NOMO-1 treated with DMSO at 0.1 percent for 48 hours (cell line): ENCODE measurements at regions not wholly inside any gene's neighbourhood (a gene's known extent, or its start where the extent isn't known, plus 50 kb on each side); places are given as distances from the start of the nearest gene placed in this dataset.

Experiments
- DNase-seq: peaks from one replicate; lab custom pipeline; 2025; ENCODE audit not compliant: unreplicated experiment; lab: John Stamatoyannopoulos, UW

GRCh38 chr4:123308667-123309066, 87.9 kb upstream of the SPRY1 start:
- DNase-seq, result no peak

GRCh38 chr4:123312116-123312515, 84.5 kb upstream of the SPRY1 start:
- DNase-seq, result no peak

GRCh38 chr4:123312951-123313592, 83.5 kb upstream of the SPRY1 start:
- no peak for DNase-seq

GRCh38 chr4:123315617-123316016, 81.0 kb upstream of the SPRY1 start:
- DNase-seq, result no peak

- DNase-seq, result no peak
Observed at GRCh38 chr4:123317211-123317610, 79.4 kb upstream of the SPRY1 start.

- no peak for DNase-seq
Observed at GRCh38 chr4:123319639-123320038, 77.0 kb upstream of the SPRY1 start.

- DNase-seq, result no peak
Observed at GRCh38 chr4:123323998-123324397, 72.6 kb upstream of the SPRY1 start.

GRCh38 chr4:123325241-123325681, 71.3 kb upstream of the SPRY1 start:
- DNase-seq, result peak; percentile 82

- DNase-seq, result no peak
Observed at GRCh38 chr4:123327346-123327745, 69.2 kb upstream of the SPRY1 start.

GRCh38 chr4:123327846-123328429, 68.7 kb upstream of the SPRY1 start:
- DNase-seq, result no peak

- DNase-seq, result no peak
Observed at GRCh38 chr4:123338715-123339114, 57.9 kb upstream of the SPRY1 start.

- DNase-seq, result peak; percentile 48
Observed at GRCh38 chr4:123339507-123340380, 56.9 kb upstream of the SPRY1 start.

- peak; percentile 93 for DNase-seq
Observed at GRCh38 chr4:123340381-123340701, 56.3 kb upstream of the SPRY1 start.

GRCh38 chr4:123342498-123342897, 54.1 kb upstream of the SPRY1 start:
- DNase-seq, result no peak

GRCh38 chr4:123343400-123344041, 53.1 kb upstream of the SPRY1 start:
- peak; percentile 60 for DNase-seq

GRCh38 chr4:123345137-123345934, 51.3 kb upstream of the SPRY1 start:
- DNase-seq, result no peak

GRCh38 chr4:123345935-123346300, 50.7 kb upstream of the SPRY1 start:
- DNase-seq, result no peak

GRCh38 chr4:123346330-123346940, 50.2 kb upstream of the SPRY1 start:
- DNase-seq, result no peak
